CD4-positive, alpha-beta T cell treated with Interleukin-6 for 4 hours (primary cell): ENCODE measurements at regions not wholly inside any gene's neighbourhood (a gene's known extent, or its start where the extent isn't known, plus 50 kb on each side); places are given as distances from the start of the nearest gene placed in this dataset.
A peak's percentile ranks its signal among the peaks of the same experiment; 100 is the strongest.

Experiments used
- DNase-seq: peaks from one replicate; pipeline ENCODE4 v3.0.0-alpha.2; 2020; ENCODE audit warnings: mixed read lengths

GRCh38 chr16:82236415-82236814, 66.4 kb upstream of the MPHOSPH6 start:
- DNase-seq, result no peak

GRCh38 chr16:82232806-82233205, 62.8 kb upstream of the MPHOSPH6 start:
- DNase-seq, result no peak

DNA sequence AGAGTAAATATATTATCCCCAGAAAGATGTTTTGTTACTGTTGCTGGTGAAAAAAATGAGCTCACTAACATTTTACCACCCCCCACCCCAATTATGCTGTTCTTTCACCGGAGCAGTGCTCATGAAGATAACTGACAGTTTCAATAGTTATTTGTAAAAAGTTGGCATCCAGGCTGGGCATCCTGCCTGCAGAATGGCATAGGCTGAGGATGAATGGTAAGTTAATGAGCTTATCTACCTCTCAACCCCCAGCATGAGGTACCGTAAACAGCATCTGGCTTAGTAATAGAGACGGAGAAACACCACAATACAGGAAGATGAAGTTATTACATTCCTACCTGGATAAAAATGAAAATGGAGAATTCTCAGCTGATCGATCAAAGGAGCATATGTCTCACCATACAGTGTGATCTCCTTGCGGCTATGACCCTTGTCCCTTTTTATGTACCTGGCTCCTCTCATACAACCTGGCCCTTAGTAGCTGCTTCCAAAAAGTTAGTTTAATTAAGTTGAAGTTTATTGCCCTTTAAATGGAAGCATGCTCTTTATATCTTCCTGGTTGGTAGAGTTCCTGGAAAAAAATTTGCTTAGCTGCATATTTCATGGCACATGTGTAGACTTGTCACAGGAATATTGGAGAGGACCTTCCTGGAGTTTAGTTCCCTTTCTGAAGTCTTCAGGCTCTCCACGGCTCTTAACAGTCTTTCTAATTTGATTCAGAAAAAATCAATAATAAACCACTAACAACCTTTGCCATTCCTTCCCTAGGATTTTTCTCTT, 61.2 kb upstream of the MPHOSPH6 start:
- DNase-seq, result no peak

- peak; percentile 71 for DNase-seq
These were observed 60.0 kb upstream of the MPHOSPH6 start for GRCh38 chr16:82229800-82230619.

- DNase-seq, result no peak
These were observed 56.3 kb upstream of the MPHOSPH6 start for GRCh38 chr16:82226327-82226726.

- DNase-seq, result no peak
These were observed 54.8 kb upstream of the MPHOSPH6 start for GRCh38 chr16:82224821-82225220.

- no peak for DNase-seq
These were observed 50.5 kb upstream of the MPHOSPH6 start for GRCh38 chr16:82220541-82220940.
